OCI-LY3 (cell line): ENCODE measurements at regions not wholly inside any gene's neighbourhood (a gene's known extent, or its start where the extent isn't known, plus 50 kb on each side); places are given as distances from the start of the nearest gene placed in this dataset.

Source experiments
- CTCF ChIP-seq: fragments of 200-600, 300-600 bp; sonication (generic); IDR thresholded peaks from 2 replicates; pipeline ENCODE4 v1.5.1; 2014; ENCODE audit warnings: antibody characterized with exemption, low read length, low read depth
- EZH2phosphoT487 ChIP-seq: fragments of 200-600 bp; shearing (Covaris generic); IDR thresholded peaks from 2 replicates; pipeline ENCODE4 v1.6.1; 2018; ENCODE audit warnings: antibody characterized with exemption, mixed run types, low read depth

- TF ChIP-seq CTCF (no peak), EZH2phosphoT487 (no peak)
Observed at GRCh38 chr16:72264771-72265170, 92.8 kb upstream of the PMFBP1 start.
